HCT116 (cell line): ENCODE measurements at regions not wholly inside any gene's neighbourhood (a gene's known extent, or its start where the extent isn't known, plus 50 kb on each side); places are given as distances from the start of the nearest gene placed in this dataset.

ENCODE experiments used
- EGR1 ChIP-seq: IDR thresholded peaks from 2 replicates; pipeline ENCODE4 v1.6.1; 2012; ENCODE audit warnings: low read depth
- EZH2 ChIP-seq: fragments of 200-600 bp; sonication (generic); IDR thresholded peaks from 2 replicates; pipeline ENCODE4 v1.6.1; 2017; ENCODE audit warnings: antibody characterized with exemption, mixed run types
- EZH2phosphoT487 ChIP-seq: fragments of 200-600 bp; IDR thresholded peaks from 2 replicates; pipeline ENCODE4 v1.6.1; 2018; ENCODE audit warnings: antibody characterized with exemption, borderline replicate concordance
- JUND ChIP-seq: IDR thresholded peaks from 2 replicates; pipeline ENCODE4 v1.6.1; 2012
- POLR2A ChIP-seq: IDR thresholded peaks from 2 replicates; pipeline ENCODE4 v1.7.0; 2011; ENCODE audit warnings: borderline replicate concordance; ENCODE audit not compliant: insufficient read depth, insufficient read length; ENCODE audit errors: extremely low read depth
- POLR2AphosphoS5 ChIP-seq: IDR thresholded peaks from 2 replicates; pipeline ENCODE4 v1.6.1; 2011; ENCODE audit warnings: mild to moderate bottlenecking, low read depth, low read length, moderate library complexity
- SIN3A ChIP-seq: IDR thresholded peaks from 2 replicates; pipeline ENCODE4 v1.6.1; 2012; ENCODE audit warnings: low read depth
- YY1 ChIP-seq: IDR thresholded peaks from 2 replicates; pipeline ENCODE4 v1.6.1; 2011; ENCODE audit warnings: low read length, low read depth, moderate library complexity, mild to moderate bottlenecking; ENCODE audit not compliant: insufficient replicate concordance; ENCODE audit errors: extremely low read depth
- TF ChIP-seq, protein P1 (sequence below), 3 experiments: fragments of 200-600 bp in 1 of 3; sonication (generic) in 1 of 3; IDR thresholded peaks in 2 of 3; conservative IDR thresholded peaks in 1 of 3; 2 replicates each; pipeline ENCODE4 v1.5.1; 2012 to 2017; ENCODE audit warnings: low read depth in 2 of 3, low read length in 2 of 3, antibody characterized with exemption in 1 of 3, borderline replicate concordance in 1 of 3, control low read depth in 1 of 3, mild to moderate bottlenecking in 1 of 3, mixed read lengths in 1 of 3, mixed run types in 1 of 3, moderate library complexity in 1 of 3; ENCODE audit not compliant: insufficient read depth in 1 of 3
- TF ChIP-seq, protein P2 (sequence below): IDR thresholded peaks from 2 replicates; pipeline ENCODE4 v1.6.1; 2012; ENCODE audit warnings: low read depth

DNA sequence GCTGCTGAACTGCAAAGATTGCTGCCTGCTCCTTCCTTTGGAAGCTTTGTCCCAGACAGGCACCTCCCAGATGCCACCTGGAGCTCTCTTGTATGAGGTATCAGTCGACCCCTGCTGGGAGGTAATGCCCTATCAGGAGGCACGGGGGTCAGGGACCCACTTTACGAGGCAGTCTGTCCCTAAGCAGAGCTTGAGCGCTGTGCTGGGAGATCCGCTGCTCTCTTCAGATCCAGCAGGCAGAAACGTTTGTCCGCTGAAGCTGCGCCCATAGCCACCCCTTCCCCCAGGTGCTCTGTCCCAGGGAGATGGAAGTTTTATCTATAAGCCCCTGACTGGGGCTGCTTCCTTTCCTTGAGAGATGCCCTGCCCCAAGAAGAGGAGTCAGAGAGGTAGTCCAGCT lies 197.5 kb downstream of the NAF1 start:
- TF ChIP-seq JUND (no peak), POLR2A (no peak), EZH2 (no peak), EZH2phosphoT487 (no peak), POLR2AphosphoS5 (no peak), SIN3A (no peak), YY1 (no peak), EGR1 (no peak)
- TF ChIP-seq, protein P1, sequence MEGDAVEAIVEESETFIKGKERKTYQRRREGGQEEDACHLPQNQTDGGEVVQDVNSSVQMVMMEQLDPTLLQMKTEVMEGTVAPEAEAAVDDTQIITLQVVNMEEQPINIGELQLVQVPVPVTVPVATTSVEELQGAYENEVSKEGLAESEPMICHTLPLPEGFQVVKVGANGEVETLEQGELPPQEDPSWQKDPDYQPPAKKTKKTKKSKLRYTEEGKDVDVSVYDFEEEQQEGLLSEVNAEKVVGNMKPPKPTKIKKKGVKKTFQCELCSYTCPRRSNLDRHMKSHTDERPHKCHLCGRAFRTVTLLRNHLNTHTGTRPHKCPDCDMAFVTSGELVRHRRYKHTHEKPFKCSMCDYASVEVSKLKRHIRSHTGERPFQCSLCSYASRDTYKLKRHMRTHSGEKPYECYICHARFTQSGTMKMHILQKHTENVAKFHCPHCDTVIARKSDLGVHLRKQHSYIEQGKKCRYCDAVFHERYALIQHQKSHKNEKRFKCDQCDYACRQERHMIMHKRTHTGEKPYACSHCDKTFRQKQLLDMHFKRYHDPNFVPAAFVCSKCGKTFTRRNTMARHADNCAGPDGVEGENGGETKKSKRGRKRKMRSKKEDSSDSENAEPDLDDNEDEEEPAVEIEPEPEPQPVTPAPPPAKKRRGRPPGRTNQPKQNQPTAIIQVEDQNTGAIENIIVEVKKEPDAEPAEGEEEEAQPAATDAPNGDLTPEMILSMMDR (IDR thresholded peaks at IDR 0.05 in 2 of 3, conservative IDR thresholded peaks at IDR 0.05 in 1 of 3; ENCODE audit: borderline replicate concordance in 1 of 3, insufficient read depth in 1 of 3, low read depth in 2 of 3, low read length in 2 of 3) = no peak
- TF ChIP-seq, protein P2, sequence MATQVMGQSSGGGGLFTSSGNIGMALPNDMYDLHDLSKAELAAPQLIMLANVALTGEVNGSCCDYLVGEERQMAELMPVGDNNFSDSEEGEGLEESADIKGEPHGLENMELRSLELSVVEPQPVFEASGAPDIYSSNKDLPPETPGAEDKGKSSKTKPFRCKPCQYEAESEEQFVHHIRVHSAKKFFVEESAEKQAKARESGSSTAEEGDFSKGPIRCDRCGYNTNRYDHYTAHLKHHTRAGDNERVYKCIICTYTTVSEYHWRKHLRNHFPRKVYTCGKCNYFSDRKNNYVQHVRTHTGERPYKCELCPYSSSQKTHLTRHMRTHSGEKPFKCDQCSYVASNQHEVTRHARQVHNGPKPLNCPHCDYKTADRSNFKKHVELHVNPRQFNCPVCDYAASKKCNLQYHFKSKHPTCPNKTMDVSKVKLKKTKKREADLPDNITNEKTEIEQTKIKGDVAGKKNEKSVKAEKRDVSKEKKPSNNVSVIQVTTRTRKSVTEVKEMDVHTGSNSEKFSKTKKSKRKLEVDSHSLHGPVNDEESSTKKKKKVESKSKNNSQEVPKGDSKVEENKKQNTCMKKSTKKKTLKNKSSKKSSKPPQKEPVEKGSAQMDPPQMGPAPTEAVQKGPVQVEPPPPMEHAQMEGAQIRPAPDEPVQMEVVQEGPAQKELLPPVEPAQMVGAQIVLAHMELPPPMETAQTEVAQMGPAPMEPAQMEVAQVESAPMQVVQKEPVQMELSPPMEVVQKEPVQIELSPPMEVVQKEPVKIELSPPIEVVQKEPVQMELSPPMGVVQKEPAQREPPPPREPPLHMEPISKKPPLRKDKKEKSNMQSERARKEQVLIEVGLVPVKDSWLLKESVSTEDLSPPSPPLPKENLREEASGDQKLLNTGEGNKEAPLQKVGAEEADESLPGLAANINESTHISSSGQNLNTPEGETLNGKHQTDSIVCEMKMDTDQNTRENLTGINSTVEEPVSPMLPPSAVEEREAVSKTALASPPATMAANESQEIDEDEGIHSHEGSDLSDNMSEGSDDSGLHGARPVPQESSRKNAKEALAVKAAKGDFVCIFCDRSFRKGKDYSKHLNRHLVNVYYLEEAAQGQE = no peak
